Fibroblast of mammary gland (primary cell): ENCODE measurements at regions not wholly inside any gene's neighbourhood (a gene's known extent, or its start where the extent isn't known, plus 50 kb on each side); places are given as distances from the start of the nearest gene placed in this dataset.
"Not testable (repeated sequence)": the region's sequence is repeated elsewhere in the genome, so short reads cannot be mapped to it uniquely, and the experiment has no call there.

Experiments
- DNase-seq: peaks from one replicate; pipeline ENCODE4 v3.0.0-alpha.2; 2010; ENCODE audit warnings: low read depth
- H3K4me3 ChIP-seq: 2 replicates; pipeline ENCODE4 v1.5.1; 2011; ENCODE audit warnings: low read depth, mild to moderate bottlenecking, low read length, moderate library complexity; ENCODE audit not compliant: control insufficient read depth
- TF ChIP-seq, protein P1 (sequence below): conservative IDR thresholded peaks from 2 replicates; pipeline ENCODE4 v1.5.1; 2011; ENCODE audit warnings: low read depth, low read length, inconsistent platforms; ENCODE audit not compliant: control insufficient read depth, insufficient read depth

GRCh38 chr5:153267506-153267905, 223.0 kb upstream of the GRIA1 start:
- TF ChIP-seq, protein P1, sequence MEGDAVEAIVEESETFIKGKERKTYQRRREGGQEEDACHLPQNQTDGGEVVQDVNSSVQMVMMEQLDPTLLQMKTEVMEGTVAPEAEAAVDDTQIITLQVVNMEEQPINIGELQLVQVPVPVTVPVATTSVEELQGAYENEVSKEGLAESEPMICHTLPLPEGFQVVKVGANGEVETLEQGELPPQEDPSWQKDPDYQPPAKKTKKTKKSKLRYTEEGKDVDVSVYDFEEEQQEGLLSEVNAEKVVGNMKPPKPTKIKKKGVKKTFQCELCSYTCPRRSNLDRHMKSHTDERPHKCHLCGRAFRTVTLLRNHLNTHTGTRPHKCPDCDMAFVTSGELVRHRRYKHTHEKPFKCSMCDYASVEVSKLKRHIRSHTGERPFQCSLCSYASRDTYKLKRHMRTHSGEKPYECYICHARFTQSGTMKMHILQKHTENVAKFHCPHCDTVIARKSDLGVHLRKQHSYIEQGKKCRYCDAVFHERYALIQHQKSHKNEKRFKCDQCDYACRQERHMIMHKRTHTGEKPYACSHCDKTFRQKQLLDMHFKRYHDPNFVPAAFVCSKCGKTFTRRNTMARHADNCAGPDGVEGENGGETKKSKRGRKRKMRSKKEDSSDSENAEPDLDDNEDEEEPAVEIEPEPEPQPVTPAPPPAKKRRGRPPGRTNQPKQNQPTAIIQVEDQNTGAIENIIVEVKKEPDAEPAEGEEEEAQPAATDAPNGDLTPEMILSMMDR, result no peak
- no peak overlapping the region for H3K4me3 ChIP-seq
- peak; percentile 1 for DNase-seq

DNA sequence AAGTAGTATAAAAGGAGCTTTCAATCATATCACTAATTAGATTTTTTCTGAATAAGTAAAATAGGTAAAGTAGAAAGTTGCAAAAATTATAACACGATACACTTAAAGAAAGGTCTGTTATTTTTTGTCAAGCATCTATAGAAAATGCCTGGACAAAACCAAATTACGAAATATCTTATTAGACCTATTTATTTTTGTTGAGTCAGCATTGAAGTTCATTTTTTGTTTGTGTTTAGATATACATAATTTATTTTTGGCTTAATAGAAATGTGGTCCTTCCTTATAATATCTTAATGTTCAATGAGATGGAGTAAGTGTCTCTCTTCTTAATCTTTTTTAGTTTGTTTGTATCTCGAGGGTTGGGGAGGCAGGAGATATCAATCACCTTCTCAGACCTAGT, 214.8 kb upstream of the GRIA1 start:
- no peak for DNase-seq
- TF ChIP-seq, protein P1, result no peak

DNA sequence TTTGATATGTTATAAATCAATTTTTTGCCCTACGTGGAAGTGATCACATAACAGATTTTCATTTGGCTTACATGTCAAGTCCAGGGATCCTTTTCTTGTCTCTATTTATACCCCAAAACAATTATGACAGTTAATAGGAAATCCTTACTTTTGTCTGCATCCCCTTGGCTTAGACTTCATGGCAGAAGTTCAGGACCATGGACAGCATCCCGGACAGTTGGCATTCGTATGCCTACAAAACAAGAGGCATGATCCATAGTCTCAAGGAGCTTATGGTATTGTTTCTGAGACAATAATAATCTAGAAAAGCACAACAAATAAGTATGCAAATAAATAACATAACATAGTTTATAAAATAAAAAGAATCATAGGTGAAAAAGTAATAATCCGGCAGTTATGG, 214.3 kb upstream of the GRIA1 start:
- TF ChIP-seq, protein P1, result no peak
- peak; percentile 58 for DNase-seq
- H3K4me3 ChIP-seq, result no peak overlapping the region

More for the DNA sequence above, 214.8 kb upstream of the GRIA1 start:
- H3K4me3 ChIP-seq, result no peak overlapping the region

DNA sequence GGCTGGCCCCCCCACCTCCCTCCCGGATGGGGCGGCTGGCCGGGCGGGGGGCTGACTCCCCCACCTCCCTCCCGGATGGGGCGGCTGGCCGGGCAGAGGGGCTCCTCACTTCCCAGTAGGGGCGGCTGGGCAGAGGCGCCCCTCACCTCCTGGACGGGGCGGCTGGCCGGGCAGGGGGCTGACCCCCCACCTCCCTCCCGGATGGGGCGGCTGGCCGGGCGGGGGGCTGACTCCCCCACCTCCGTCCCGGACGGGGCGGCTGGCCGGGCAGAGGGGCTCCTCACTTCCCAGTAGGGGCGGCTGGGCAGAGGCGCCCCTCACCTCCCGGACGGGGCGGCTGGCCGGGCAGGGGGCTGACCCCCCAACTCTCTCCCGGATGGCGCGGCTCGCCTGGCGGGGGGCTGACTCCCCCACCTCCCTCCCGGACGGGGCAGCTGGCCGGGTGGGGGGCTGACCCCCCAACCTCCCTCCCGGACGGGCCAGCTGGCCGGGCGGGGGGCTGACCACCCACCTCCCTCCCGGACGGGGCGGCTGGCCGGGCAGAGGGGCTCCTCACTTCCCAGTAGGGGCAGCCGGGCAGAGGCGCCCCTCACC, 194.1 kb upstream of the GRIA1 start:
- not testable (repeated sequence) for DNase-seq, H3K4me3 ChIP-seq

GRCh38 chr5:153299891-153300290, 190.6 kb upstream of the GRIA1 start:
- no peak for DNase-seq
- H3K4me3 ChIP-seq, result no peak overlapping the region
- TF ChIP-seq, protein P1, result no peak

DNA sequence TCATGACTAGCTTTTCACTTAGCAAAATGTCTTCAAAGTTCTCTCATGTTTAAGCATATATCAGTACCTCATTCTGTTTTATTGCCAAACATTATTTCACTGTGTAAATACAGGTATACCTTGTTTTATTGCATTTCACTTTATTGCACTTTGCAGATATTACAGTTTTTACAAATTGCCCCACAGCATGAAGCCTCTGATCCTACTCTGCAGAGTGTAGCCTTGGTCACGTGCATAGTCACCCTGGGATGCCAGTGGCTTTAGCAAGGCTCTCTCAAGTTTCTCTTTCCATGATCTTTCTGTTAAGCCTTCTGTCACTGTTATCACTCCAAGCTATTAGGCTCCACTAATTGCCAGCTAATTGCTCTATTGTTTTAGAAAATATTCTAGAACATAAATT, 182.2 kb upstream of the GRIA1 start:
- DNase-seq, result no peak
- TF ChIP-seq, protein P1, result no peak
- no peak overlapping the region for H3K4me3 ChIP-seq

DNA sequence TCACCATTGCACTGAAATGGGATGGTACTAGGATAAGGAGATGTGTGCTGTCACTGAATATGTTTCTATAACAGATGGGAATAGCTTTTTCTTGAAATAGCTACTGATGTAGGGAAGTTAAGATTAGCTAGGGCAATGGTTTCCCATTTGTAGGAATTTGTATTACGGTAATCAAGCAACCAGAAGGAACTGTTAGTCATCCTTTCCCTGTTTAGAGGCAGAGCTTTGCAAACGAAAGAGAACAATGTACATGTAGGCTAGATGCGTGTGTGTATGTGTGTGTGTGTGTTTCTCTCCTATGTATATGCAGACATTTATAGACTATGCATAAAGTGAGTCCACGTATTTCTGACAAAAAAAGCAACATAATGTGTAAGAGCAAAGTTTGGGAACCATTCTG, 171.9 kb upstream of the GRIA1 start:
- TF ChIP-seq, protein P1, result no peak
- DNase-seq, result no peak
- no peak overlapping the region for H3K4me3 ChIP-seq
